Head of caudate nucleus (tissue), 42 donors: ENCODE measurements at regions not wholly inside any gene's neighbourhood (a gene's known extent, or its start where the extent isn't known, plus 50 kb on each side); places are given as distances from the start of the nearest gene placed in this dataset.
A peak's percentile ranks its signal among the peaks of the same experiment; 100 is the strongest.

Source experiments
- DNase-seq, 42 donors: peaks; one replicate each; pipeline versions ENCODE4 v3.0.0 to v3.0.0-alpha.2; 2020 to 2021; ENCODE audit warnings: mixed read lengths in 7 of 42
- intact Hi-C: fragments of 100-400 bp; cut with DNase I; formaldehyde crosslinking; loops from one replicate; pipeline ENCODE4 v1.15.0; 2022

GRCh38 chr1:58859769-58860485 is 76.1 kb upstream of the JUN start:
- intact Hi-C loops, result loop anchor here (10.0 kb wide), 1 partner anchor 75 kb away; the partner anchor contains the start of gene JUN
- no peak for DNase-seq

GRCh38 chr1:58861076-58861475 is 77.2 kb upstream of the JUN start:
- intact Hi-C loops, result loop anchor here (10.0 kb wide), 1 partner anchor 76 kb away; the partner anchor contains the start of gene JUN
- DNase-seq, result no peak

DNA sequence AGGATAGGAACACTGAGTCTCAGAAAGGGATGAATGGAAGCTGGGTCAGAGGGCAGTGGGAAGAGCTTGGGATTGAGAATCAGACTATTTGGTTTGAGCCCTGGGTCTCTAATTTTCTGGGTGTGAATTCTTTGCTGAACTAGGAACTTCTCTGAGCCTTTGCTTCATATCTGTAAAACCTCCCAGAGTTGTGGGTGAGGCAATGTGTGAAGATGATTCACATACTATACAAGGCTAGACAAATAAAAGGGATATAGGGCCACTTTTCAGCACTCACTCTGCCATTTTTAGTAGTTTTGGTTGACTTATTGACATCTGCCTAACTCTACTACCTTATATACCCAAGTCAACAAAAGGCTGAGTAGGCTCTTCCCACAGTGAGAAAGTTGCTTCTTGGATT is 77.7 kb upstream of the JUN start:
- intact Hi-C loops, result loop anchor here (10.0 kb wide), 1 partner anchor 77 kb away; the partner anchor contains the start of gene JUN
- DNase-seq, result no peak

DNA sequence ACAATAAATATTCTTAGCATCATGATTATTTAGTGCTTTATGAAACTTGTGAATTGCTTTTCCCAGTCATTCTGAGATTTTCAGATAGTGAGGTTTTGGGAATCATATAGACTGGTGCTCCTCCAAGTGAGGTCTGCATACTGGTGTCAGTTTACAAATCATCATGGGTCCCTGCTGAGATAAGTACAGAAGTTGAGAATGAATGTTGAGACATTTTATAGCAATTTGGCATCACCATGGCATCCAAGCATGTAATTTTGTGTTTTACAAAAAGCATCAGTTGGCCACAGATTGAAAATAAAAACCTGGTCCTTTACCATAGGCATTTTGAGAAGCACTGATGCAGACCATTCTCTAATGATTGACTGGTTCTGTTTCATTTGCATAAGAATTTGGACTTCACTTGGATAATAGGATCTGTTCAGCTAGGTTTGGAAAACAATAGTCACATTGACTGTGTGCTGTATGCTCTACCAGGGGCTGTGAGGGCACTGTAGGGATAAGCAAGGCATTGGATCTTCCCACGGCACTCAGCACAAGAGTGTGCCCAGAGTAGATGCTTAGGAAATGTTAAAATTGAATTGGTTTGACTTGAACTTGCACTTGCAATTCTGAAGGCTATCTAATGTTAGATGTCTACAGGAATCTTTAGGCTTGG is 79.0 kb upstream of the JUN start:
- DNase-seq, result peak in 27 of 42 donors; percentile 18 to 77 (median 46)
- intact Hi-C loops, result loop anchor here (10.0 kb wide), 1 partner anchor 78 kb away; the partner anchor contains the start of gene JUN

DNA sequence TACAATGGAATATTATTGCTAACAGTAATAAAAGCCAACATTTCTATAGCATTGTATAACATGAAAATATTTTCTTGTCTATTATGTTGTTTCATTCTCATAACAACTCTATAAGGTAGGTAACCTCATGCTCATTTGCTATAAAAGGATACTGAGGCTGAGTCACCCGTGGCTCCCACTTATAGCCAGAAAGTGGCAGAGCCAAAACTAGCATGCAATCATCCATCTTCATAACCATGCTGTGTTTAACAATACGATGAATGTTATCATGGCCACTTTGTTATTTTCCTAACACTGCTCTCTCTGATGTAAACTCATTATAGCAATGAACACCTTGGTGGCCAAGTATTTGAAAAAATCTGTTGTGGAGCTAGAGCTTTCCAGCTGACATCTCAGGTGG is 80.8 kb upstream of the JUN start:
- intact Hi-C loops, result loop anchor here (10.0 kb wide), 1 partner anchor 80 kb away; the partner anchor contains the start of gene JUN

DNA sequence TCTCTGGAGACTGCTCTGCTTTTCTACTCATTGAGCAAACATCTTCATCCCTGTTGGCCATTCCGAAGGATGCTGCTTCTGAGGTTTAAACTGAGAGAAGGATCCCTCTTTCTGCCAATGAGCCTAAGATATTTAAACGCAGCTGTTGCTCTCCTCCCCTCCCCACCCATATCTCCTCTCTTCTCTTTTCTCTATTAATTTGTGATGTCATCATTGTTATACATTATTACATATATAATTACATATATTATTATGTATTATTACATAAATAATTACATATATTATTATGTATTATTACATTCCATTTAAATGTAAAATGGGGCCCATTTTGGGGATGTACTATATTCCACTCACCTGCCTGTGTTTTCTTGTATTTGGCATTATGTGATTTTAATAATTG is 82.7 kb upstream of the JUN start:
- intact Hi-C loops, result loop anchor here (10.0 kb wide), 1 partner anchor 82 kb away; the partner anchor contains the start of gene JUN
- no peak for DNase-seq

More for the DNA sequence above, 80.8 kb upstream of the JUN start:
- DNase-seq, result no peak

- intact Hi-C loops, result loop anchor here (10.0 kb wide), 1 partner anchor 85 kb away; the partner anchor contains the start of gene JUN
- no peak for DNase-seq
Measured at GRCh38 chr1:58869638-58870297, 85.9 kb upstream of the JUN start.

GRCh38 chr1:58870298-58870676 is 86.4 kb upstream of the JUN start:
- no peak for DNase-seq
- intact Hi-C loops, result no loop called here

DNA sequence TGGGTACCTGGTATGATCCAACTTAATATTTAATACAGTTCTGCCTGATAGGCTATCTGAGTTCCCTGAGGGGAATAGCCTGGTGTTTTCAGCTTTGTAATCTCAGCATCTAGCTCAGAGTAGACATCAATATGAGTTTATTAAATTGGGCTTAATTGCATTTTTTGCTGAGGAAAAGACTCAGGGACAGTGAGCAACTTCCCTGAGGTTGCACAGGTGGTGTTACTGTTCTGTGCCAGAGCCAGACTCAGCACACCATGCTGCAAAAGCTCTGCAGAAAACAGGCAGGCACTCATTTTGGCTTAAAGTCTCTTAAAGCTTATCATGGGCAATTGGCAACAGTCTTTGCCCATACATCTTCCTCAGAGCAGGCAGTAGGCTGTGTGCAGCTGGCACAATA is 90.5 kb upstream of the JUN start:
- no peak for DNase-seq
- intact Hi-C loops, result no loop called here

- intact Hi-C loops, result no loop called here
- DNase-seq, result peak in 41 of 42 donors; percentile 43 to 89 (median 76)
Measured at GRCh38 chr1:58874757-58875755, 91.2 kb upstream of the JUN start.

DNA sequence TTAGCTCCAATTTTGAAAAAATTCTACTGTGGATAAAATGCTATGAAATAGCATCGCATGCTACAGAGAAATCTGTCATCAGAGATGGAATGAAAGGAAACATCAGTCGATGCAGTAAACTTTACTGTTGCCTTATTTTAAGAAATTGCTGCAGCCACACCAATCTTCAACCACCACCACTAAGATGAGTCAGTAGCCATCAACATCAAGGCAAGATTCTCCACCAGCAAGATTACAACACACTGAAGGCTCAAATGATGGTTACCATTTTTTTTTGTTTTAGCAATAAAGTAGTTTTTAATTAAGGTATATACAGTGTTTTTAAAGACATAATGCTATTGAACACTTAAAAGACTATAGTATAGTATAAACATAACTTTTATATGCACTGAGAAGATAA is 95.6 kb upstream of the JUN start:
- DNase-seq, result no peak
- intact Hi-C loops, result no loop called here

DNA sequence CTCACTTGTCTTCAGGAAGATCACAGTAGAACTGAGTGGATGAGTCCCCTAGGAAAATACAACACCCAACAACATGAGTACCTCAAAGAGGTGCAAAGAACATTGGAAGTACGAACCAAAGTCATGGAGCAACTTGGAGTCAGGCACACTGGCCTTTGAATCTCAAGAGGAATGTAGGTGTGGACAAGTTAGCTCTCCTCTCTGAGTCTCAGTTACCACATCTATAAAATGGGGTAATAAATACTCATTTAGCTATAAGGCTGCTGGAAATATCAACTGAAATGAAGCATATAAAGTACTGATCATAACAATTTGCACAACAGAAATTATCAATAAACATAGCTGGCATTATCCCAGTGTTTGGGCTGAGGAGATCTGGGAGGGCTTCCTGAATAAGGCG is 96.7 kb upstream of the JUN start:
- no peak for DNase-seq
- intact Hi-C loops, result no loop called here

DNA sequence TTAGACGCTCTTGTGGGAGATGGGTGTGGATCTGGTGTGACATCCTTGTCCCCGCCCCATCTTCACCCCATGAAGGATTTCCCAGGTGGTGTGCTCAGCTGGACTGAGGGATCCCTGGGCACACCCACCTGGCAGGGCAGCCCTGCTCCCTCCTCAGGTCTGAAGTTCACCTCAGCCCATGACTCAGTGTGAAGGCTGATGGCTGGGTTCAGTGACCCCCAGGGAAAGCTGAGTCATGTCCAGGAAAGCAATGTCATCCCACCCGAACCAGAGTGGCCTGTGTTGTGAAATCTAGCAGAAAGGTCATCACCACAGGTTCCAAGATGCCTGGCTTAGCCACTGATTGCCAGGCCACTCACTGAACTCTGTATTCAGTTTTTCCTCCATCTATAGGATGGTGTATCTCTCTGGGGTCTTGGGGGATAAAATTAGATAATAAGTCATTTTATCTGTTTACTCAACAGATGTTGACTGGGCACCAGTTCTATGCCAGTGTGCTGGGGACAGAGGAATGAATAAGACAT is 97.7 kb upstream of the JUN start:
- no peak for DNase-seq
- intact Hi-C loops, result no loop called here

GRCh38 chr1:58882322-58882948 is 98.6 kb upstream of the JUN start:
- DNase-seq, result peak in 6 of 42 donors; percentile 17 to 54 (median 36)
- intact Hi-C loops, result no loop called here

DNA sequence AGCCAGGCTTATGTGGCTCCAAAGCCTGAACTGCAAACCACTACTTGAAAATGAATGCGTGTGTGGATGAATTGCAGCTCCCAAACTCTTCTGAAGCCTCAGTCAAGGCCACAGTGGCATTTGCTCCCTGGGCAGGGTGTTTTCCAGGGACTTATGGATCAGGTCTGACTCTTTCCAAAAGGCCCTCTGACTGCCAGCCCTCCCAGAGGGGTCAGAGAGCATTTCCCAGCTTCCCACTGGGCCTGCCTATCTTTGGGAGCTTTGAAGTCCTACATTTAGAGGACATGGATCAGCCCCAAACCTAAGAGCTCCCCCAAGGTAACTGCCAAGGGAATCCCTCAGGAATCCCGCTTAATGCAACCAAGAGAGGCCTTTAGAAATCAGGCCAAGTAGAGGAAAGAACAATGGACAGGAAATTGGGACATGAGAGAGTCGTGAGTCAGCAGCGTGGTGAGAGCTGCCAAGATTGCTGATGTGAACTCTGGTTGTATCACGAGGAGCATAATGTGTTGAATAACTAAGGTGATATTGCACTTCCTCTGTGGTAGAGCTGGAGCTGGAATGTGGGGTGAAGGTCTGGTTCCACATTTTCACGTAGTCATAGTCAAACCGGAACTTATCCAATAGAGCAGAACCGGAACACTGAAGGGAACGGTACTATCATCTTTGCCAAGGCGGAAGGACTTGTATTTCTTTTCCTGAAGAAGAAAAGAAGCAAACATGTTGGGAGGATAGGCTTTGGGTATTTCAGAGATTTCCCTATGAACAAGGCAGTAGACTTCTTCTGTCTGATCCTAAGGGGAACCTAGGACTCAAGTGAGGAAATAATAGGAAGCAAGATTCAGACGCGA is 99.4 kb upstream of the JUN start:
- peak in 13 of 42 donors; percentile 19 to 76 (median 51) for DNase-seq
- intact Hi-C loops, result no loop called here

DNA sequence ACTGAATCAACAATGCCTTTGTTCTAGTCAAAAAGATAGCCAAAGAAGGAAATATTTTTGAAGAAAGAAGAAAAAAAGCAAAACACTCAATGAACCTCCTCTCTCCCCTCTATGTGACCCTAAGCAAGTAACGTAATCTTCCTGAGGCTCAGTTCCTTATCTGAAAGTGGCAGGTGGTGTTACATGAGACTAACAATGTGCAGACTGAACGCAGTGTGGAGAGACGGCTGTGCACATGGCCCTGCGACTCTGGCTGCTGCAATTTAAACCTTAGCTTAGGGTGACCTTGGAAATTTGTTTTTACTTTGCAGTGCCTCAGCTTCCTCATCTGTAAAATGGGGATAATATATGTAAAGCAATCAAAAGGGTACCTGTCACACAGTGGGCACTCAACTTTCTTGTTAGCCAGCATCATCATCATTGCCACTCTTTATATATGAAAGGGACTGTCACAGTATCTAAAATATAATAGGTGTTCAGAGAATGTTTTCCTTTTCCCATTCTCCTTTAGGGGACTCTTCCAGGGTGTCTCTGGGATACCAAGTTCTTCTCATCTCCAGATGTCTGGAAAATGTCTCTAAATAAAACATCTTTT is 100.1 kb upstream of the JUN start:
- intact Hi-C loops, result no loop called here
- DNase-seq, result no peak
